ENCODE measurements at regions not wholly inside any gene's neighbourhood (a gene's known extent, or its start where the extent isn't known, plus 50 kb on each side); places are given as distances from the start of the nearest gene placed in this dataset.

- TF ChIP-seq ZNF280B (CRISPR knock-in tag; IDR thresholded peaks at IDR 0.05; ENCODE audit: borderline replicate concordance), result no peak
These were observed 376.3 kb upstream of the SALL1 start (continued) for GRCh38 chr16:51527349-51527748.

- Histone ChIP-seq H4K20me1 (ENCODE audit: insufficient read depth, low read length) (no peaks in the 10 kb centered on the region), H3K27ac (ENCODE audit: extremely low read length, insufficient read depth, low read length) (no peak overlapping the region), H3K9ac (ENCODE audit: insufficient read depth, low read depth, low read length) (no peak overlapping the region), H3K9me3 (ENCODE audit: low read length) (peaks cover 7% of the 10 kb centered on the region; the same call in 1 of the 2 replicates), H3K27me3 (ENCODE audit: control insufficient read depth in 1 of 2, insufficient read depth in 2 of 2, low read length in 2 of 2) (no peaks in the 10 kb centered on the region; a peak in 1 of 5 replicates), H3K79me2 (ENCODE audit: insufficient read depth, low read length) (no peaks in the 10 kb centered on the region), H3K4me2 (ENCODE audit: low read depth, low read length) (no peak overlapping the region), H2AFZ (ENCODE audit: low read length) (no peak overlapping the region), H3K36me3 (replicated peaks in 1 of 2; ENCODE audit: control insufficient read depth in 1 of 2, insufficient read depth in 2 of 2, low read length in 2 of 2) (no peaks in the 10 kb centered on the region), H3K4me1 (ENCODE audit: insufficient read depth, low read length) (no peaks in the 10 kb centered on the region), H3K4me3 (replicated peaks in 1 of 3; ENCODE audit: insufficient read depth in 1 of 3, low read depth in 2 of 3, low read length in 3 of 3) (no peak overlapping the region)
- in situ Hi-C loops (cut with HindIII; ENCODE audit: extremely low pct_ligation_motif_present, low pct_unique_long_range_greater_than_20kb), result no loop called here
- no peak for ATAC-seq
- DNase-seq (ENCODE audit: low spot score), result no peak
- no TSS peak for BruUV-seq (replicated peaks)
- 41% methylated on average over 9 of the region's 9 CpGs for WGBS (ENCODE audit: low lambda C conversion rate)
- ChIA-PET CTCF (ENCODE audit: low intra/inter-chr PET ratio, low total read pairs) (no interaction called here), POLR2A (no interaction called here)
- no peak for FAIRE-seq
- intact Hi-C loops (cut with micrococcal nuclease; ENCODE audit: unreplicated experiment), result no loop called here
- TF ChIP-seq ZNF430 (CRISPR knock-in tag; IDR thresholded peaks at IDR 0.05) (no peak), GMEB2 (CRISPR knock-in tag; IDR thresholded peaks at IDR 0.05; ENCODE audit: low read depth) (no peak)
These were observed 375.6 kb upstream of the SALL1 start for GRCh38 chr16:51526621-51527020.
